ENCODE measurements at regions not wholly inside any gene's neighbourhood (a gene's known extent, or its start where the extent isn't known, plus 50 kb on each side); places are given as distances from the start of the nearest gene placed in this dataset.

DNA sequence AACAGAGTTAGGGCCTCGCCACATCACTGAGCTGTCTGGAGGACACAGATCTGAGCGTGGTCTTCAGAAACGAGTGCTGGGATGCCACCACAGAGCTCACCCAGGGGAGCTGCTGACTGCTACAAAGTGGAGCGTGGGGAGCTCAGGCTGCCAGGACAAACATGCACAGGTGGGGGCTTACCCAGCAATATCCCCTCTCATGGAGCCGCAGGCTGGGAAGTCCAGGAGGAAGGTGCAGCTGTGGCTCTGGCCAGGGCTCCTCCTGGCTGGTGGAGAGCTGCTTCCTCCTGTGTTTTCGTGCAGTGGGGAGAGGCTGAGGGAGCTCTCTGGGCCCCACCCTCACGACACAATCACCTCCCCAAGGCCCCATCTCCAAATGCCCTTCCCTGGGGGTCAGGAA lies 368.6 kb upstream of the IRX4 start:
- H3K9me2 ChIP-seq (replicated peaks; ENCODE audit: insufficient read depth, low read length), result no peaks in the 10 kb centered on the region
- no peaks in the 10 kb centered on the region for H3K27me3 ChIP-seq (ENCODE audit: low read length)
- no peak overlapping the region for H3K4me3 ChIP-seq (ENCODE audit: insufficient read depth, low read length, poor library complexity, severe bottlenecking)
- H3K9me3 ChIP-seq (ENCODE audit: insufficient read depth, low read length), result no peaks in the 10 kb centered on the region
- no peak for TF ChIP-seq EZH2phosphoT487 (conservative IDR thresholded peaks at IDR 0.05; ENCODE audit: low read length)
- H3K27ac ChIP-seq (ENCODE audit: low read depth, low read length), result no peak overlapping the region
- H3K9ac ChIP-seq (ENCODE audit: low read length), result no peak overlapping the region
- no peaks in the 10 kb centered on the region for H3K36me3 ChIP-seq (ENCODE audit: low read length)
- H4K20me1 ChIP-seq (ENCODE audit: low read depth, low read length), result no peaks in the 10 kb centered on the region
- H3K4me2 ChIP-seq (ENCODE audit: low read depth, low read length, poor library complexity, severe bottlenecking), result no peak overlapping the region
- H3K79me2 ChIP-seq (ENCODE audit: insufficient read depth, low read length), result no peaks in the 10 kb centered on the region
- H3F3A ChIP-seq (ENCODE audit: insufficient read depth), result no peaks in the 10 kb centered on the region
- H2AFZ ChIP-seq (ENCODE audit: low read depth, low read length, severe bottlenecking), result no peak overlapping the region

DNA sequence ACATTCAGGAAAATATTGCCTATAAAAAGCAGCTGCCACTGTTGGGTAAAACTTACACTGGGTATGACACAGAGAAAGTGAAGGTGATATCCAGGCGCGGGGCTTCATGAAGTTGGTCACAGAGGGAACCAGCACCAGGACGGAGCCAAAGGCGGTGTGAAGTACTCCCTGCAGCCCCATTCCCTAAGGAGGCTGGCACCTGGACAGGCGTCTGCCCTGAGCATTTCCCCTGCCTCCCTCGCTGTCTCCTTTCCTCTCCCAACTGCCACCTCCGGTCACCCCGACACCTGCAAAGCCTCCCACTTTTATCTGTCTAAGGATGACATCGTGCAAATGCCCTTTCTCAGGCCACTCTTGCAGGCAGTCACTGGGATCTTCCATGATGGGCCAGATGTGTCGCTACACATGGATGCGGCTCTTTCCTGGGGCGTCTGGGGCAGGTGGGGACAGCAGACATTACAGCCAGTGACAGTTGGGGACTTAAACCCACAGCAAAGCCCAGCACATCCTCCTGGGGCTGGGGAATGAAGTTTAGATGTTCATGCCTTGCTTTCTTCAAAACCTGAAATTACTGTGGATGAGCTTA lies 367.7 kb upstream of the IRX4 start:
- H3K79me2 ChIP-seq (ENCODE audit: insufficient read depth, low read length), result no peaks in the 10 kb centered on the region
- no peak overlapping the region for H2AFZ ChIP-seq (ENCODE audit: low read depth, low read length, severe bottlenecking)
- no peak overlapping the region for H3K27ac ChIP-seq (ENCODE audit: low read depth, low read length)
- H4K20me1 ChIP-seq (ENCODE audit: low read depth, low read length), result no peaks in the 10 kb centered on the region
- H3K9me2 ChIP-seq (replicated peaks; ENCODE audit: insufficient read depth, low read length), result no peaks in the 10 kb centered on the region
- no peak overlapping the region for H3K4me3 ChIP-seq (ENCODE audit: insufficient read depth, low read length, poor library complexity, severe bottlenecking)
- H3K9ac ChIP-seq (ENCODE audit: low read length), result no peak overlapping the region
- no peak overlapping the region for H3K4me2 ChIP-seq (ENCODE audit: low read depth, low read length, poor library complexity, severe bottlenecking)
- no peaks in the 10 kb centered on the region for H3K36me3 ChIP-seq (ENCODE audit: low read length)
- no peak for TF ChIP-seq EZH2phosphoT487 (conservative IDR thresholded peaks at IDR 0.05; ENCODE audit: low read length)
- TF ChIP-seq, protein P1, sequence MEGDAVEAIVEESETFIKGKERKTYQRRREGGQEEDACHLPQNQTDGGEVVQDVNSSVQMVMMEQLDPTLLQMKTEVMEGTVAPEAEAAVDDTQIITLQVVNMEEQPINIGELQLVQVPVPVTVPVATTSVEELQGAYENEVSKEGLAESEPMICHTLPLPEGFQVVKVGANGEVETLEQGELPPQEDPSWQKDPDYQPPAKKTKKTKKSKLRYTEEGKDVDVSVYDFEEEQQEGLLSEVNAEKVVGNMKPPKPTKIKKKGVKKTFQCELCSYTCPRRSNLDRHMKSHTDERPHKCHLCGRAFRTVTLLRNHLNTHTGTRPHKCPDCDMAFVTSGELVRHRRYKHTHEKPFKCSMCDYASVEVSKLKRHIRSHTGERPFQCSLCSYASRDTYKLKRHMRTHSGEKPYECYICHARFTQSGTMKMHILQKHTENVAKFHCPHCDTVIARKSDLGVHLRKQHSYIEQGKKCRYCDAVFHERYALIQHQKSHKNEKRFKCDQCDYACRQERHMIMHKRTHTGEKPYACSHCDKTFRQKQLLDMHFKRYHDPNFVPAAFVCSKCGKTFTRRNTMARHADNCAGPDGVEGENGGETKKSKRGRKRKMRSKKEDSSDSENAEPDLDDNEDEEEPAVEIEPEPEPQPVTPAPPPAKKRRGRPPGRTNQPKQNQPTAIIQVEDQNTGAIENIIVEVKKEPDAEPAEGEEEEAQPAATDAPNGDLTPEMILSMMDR (IDR thresholded peaks at IDR 0.05; ENCODE audit: insufficient read depth, low read length, poor library complexity, severe bottlenecking), result no peak
- H3K9me3 ChIP-seq (ENCODE audit: insufficient read depth, low read length), result no peaks in the 10 kb centered on the region
- H3F3A ChIP-seq (ENCODE audit: insufficient read depth), result no peaks in the 10 kb centered on the region
- no peaks in the 10 kb centered on the region for H3K27me3 ChIP-seq (ENCODE audit: low read length)

DNA sequence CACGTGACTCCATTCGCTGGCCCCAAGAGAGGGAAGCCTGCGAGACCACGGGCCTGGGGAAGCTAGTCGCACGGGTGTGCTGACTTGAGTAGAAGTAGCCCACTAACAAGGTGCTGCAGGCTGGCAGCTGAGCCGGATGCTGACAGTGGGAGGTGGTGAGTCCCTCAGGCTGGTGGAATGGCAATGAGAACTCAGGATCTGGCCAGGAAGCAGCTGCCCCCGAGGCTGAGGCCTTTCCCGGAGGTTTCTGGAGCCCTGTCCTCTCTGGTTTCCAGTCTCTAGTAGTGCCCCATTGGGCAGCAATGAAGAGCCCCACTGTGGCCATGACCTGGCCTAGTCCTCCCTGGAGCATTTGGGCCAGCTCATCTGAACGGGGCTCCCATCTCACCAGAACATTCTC lies 366.7 kb upstream of the IRX4 start:
- Histone ChIP-seq H3K79me2 (ENCODE audit: insufficient read depth, low read length) (no peaks in the 10 kb centered on the region), H2AFZ (ENCODE audit: low read depth, low read length, severe bottlenecking) (no peak overlapping the region), H4K20me1 (ENCODE audit: low read depth, low read length) (no peaks in the 10 kb centered on the region), H3K4me2 (ENCODE audit: low read depth, low read length, poor library complexity, severe bottlenecking) (no peak overlapping the region), H3K9ac (ENCODE audit: low read length) (no peak overlapping the region), H3K36me3 (ENCODE audit: low read length) (no peaks in the 10 kb centered on the region), H3K27me3 (ENCODE audit: low read length) (no peaks in the 10 kb centered on the region), H3K27ac (ENCODE audit: low read depth, low read length) (no peak overlapping the region), H3K4me3 (ENCODE audit: insufficient read depth, low read length, poor library complexity, severe bottlenecking) (no peak overlapping the region), H3K9me3 (ENCODE audit: insufficient read depth, low read length) (no peaks in the 10 kb centered on the region), H3F3A (ENCODE audit: insufficient read depth) (no peaks in the 10 kb centered on the region), H3K9me2 (replicated peaks; ENCODE audit: insufficient read depth, low read length) (no peaks in the 10 kb centered on the region)
- TF ChIP-seq, protein P1 (IDR thresholded peaks at IDR 0.05; ENCODE audit: insufficient read depth, low read length, poor library complexity, severe bottlenecking), result no peak
- TF ChIP-seq EZH2phosphoT487 (conservative IDR thresholded peaks at IDR 0.05; ENCODE audit: low read length), result no peak

DNA sequence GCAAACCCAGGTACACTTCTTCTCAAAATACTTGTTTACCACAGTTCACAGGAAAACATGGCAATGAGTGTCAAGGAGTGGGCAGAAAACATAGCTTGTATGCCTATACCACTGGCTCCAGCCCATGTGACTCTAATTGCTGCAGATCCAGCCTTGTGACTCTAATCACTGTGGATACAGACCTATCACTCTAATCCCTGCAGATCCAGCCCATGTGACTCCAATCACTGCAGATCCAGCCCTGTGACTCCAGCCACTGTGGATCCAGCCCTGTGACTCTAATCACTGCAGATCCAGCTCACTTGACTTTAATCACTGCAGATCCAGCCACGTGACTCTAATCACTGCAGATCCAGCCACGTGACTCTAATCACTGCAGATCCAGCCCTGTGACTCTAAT lies 366.3 kb upstream of the IRX4 start:
- Histone ChIP-seq H3K9me3 (ENCODE audit: insufficient read depth, low read length) (no peaks in the 10 kb centered on the region), H3K79me2 (ENCODE audit: insufficient read depth, low read length) (no peaks in the 10 kb centered on the region), H3F3A (ENCODE audit: insufficient read depth) (no peaks in the 10 kb centered on the region), H3K9me2 (replicated peaks; ENCODE audit: insufficient read depth, low read length) (no peaks in the 10 kb centered on the region), H3K4me3 (ENCODE audit: insufficient read depth, low read length, poor library complexity, severe bottlenecking) (no peak overlapping the region), H4K20me1 (ENCODE audit: low read depth, low read length) (no peaks in the 10 kb centered on the region), H3K4me2 (ENCODE audit: low read depth, low read length, poor library complexity, severe bottlenecking) (no peak overlapping the region), H3K27me3 (ENCODE audit: low read length) (no peaks in the 10 kb centered on the region), H3K9ac (ENCODE audit: low read length) (no peak overlapping the region), H2AFZ (ENCODE audit: low read depth, low read length, severe bottlenecking) (no peak overlapping the region), H3K36me3 (ENCODE audit: low read length) (no peaks in the 10 kb centered on the region), H3K27ac (ENCODE audit: low read depth, low read length) (no peak overlapping the region)
- TF ChIP-seq, protein P1 (IDR thresholded peaks at IDR 0.05; ENCODE audit: insufficient read depth, low read length, poor library complexity, severe bottlenecking), result no peak
- TF ChIP-seq EZH2phosphoT487 (conservative IDR thresholded peaks at IDR 0.05; ENCODE audit: low read length), result no peak
